Ovary (tissue), 7 donors: ENCODE measurements at regions not wholly inside any gene's neighbourhood (a gene's known extent, or its start where the extent isn't known, plus 50 kb on each side); places are given as distances from the start of the nearest gene placed in this dataset.

Experiments
- DNase-seq, 5 donors: peaks; one replicate each; pipeline ENCODE4 v3.0.0-alpha.2; 2019 to 2020
- H3K27ac ChIP-seq, 2 donors: fragments of 200-600 bp; one replicate each; pipeline versions ENCODE4 v1.5.1 to v1.8.0; 2019 to 2022
- H3K27me3 ChIP-seq: fragments of 200-600 bp; one replicate; pipeline ENCODE4 v1.8.0; 2022
- H3K36me3 ChIP-seq: fragments of 200-600 bp; sonication (generic); one replicate; pipeline ENCODE4 v1.5.1; 2019
- H3K4me1 ChIP-seq: one replicate; pipeline ENCODE4 v1.8.1; 2013; ENCODE audit warnings: mild to moderate bottlenecking, moderate library complexity; ENCODE audit not compliant: insufficient read depth
- H3K4me3 ChIP-seq: fragments of 200-600 bp; sonication (generic); one replicate; pipeline ENCODE4 v1.5.1; 2017
- H3K9me3 ChIP-seq, 2 donors: fragments of 200-600 bp in 1 of 2; sonication (generic) in 1 of 2; one replicate each; pipeline versions ENCODE4 v1.5.1 to v1.8.1; 2013 to 2019; ENCODE audit warnings: mild to moderate bottlenecking in 1 of 2, moderate library complexity in 1 of 2
- EP300 ChIP-seq: sonication (generic); formaldehyde crosslinking; IDR thresholded peaks from one replicate; pipeline ENCODE4 v1.6.1; 2017; ENCODE audit warnings: antibody characterized with exemption
- POLR2A ChIP-seq: fragments of 450-650 bp; IDR thresholded peaks from one replicate; pipeline ENCODE4 v1.6.1; 2017; ENCODE audit warnings: antibody characterized with exemption, mild to moderate bottlenecking, moderate library complexity
- WGBS, 3 donors: extraction: QIAGEN DNeasy Blood & Tissue Kit in 1 of 3; methylation state at CpG; one replicate each; pipeline versions ENCODE4 v1.1.5 to v1.1.7; 2013 to 2017; 5-methylcytosine and 5-hydroxymethylcytosine counted together
- intact Hi-C, 4 donors: fragments of 100-400 bp; cut with DNase I; formaldehyde crosslinking; loops; one replicate each; pipeline versions ENCODE4 v1.11.0 to v1.15.1; 2022 to 2023
- TF ChIP-seq, protein P1 (sequence below), 3 donors: fragments of 450-650 bp in 2 of 3; fragments of 200-600 bp in 1 of 3; IDR thresholded peaks; one replicate each; pipeline versions ENCODE4 v1.5.1 to v1.8.0; 2016 to 2022; ENCODE audit warnings: antibody characterized with exemption in 3 of 3, mild to moderate bottlenecking in 1 of 3
- donor health status: DM: no; HTN: no; CAD: no; lungs with moderate emphysema.
- donor health status: DM: no; HTN: no; CAD: no.
- donor health status: Bipolar disorder and iron deficiency.
- donor health status: DM: no; HTN: no; CAD: no.
- donor health status: DM: yes; HTN: yes; CAD: no.

DNA sequence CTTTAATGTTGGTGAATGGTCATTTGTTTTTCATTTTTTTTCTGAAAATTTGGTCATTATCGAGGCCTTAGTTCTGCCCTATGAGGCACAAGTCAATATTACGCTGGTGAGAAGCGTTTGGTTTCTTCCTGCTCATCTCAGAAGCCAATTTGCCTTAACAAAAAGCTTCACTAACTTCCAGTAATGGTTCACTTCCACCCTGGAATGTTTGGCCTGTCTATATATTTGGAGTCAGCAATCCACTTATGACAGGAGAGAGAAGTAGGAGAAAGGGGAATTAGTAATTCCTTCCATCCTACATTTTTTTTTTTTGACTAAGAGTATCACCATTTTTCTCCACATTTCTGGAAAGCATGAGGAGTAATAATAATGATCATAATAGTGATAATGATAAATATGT lies 124.4 kb downstream of the DIPK2A start:
- Histone ChIP-seq H3K27ac (no peak overlapping the region), H3K36me3 (no peaks in the 10 kb centered on the region), H3K4me1 (no peaks in the 10 kb centered on the region), H3K27me3 (no peaks in the 10 kb centered on the region), H3K9me3 (no peaks in the 10 kb centered on the region), H3K4me3 (no peak overlapping the region)
- no peak for TF ChIP-seq POLR2A
- TF ChIP-seq, protein P1, sequence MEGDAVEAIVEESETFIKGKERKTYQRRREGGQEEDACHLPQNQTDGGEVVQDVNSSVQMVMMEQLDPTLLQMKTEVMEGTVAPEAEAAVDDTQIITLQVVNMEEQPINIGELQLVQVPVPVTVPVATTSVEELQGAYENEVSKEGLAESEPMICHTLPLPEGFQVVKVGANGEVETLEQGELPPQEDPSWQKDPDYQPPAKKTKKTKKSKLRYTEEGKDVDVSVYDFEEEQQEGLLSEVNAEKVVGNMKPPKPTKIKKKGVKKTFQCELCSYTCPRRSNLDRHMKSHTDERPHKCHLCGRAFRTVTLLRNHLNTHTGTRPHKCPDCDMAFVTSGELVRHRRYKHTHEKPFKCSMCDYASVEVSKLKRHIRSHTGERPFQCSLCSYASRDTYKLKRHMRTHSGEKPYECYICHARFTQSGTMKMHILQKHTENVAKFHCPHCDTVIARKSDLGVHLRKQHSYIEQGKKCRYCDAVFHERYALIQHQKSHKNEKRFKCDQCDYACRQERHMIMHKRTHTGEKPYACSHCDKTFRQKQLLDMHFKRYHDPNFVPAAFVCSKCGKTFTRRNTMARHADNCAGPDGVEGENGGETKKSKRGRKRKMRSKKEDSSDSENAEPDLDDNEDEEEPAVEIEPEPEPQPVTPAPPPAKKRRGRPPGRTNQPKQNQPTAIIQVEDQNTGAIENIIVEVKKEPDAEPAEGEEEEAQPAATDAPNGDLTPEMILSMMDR (IDR thresholded peaks at IDR 0.05): no peak
- TF ChIP-seq EP300: no peak
- 94 to 97% (median 96%) methylated on average over 3 of the region's 3 CpGs for WGBS, 3 donors
- no peak for DNase-seq
- intact Hi-C loops: no loop called here

DNA sequence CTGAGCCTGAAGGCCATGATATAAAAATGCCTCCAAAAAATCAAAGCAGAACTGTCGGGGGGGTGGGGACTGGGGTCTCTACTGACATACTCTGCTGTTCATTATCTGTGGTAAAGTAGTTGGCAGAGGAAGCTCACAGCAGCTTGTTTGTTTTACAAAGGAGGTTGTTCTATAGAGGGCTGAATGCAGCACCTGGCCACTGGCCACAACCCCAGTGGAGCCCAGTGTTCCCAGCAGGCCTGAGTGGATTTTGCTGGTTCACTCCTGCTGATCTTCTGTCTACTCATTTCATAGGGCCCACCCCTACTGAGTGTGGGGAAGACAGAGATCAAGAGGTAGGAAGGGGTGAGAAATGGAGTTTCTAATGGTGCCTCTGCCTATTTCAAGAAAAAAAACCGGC lies 125.5 kb downstream of the DIPK2A start:
- H3K36me3 ChIP-seq: no peaks in the 10 kb centered on the region
- H3K27ac ChIP-seq: no peak overlapping the region
- DNase-seq: no peak
- no peaks in the 10 kb centered on the region for H3K4me1 ChIP-seq
- no peaks in the 10 kb centered on the region for H3K9me3 ChIP-seq
- TF ChIP-seq POLR2A (no peak), EP300 (no peak)
- TF ChIP-seq, protein P1 (IDR thresholded peaks at IDR 0.05): no peak
- H3K4me3 ChIP-seq: no peak overlapping the region
- WGBS, 3 donors: 92 to 94% (median 93%) methylated on average over 2 of the region's 2 CpGs
- intact Hi-C loops: no loop called here
- H3K27me3 ChIP-seq: no peaks in the 10 kb centered on the region

DNA sequence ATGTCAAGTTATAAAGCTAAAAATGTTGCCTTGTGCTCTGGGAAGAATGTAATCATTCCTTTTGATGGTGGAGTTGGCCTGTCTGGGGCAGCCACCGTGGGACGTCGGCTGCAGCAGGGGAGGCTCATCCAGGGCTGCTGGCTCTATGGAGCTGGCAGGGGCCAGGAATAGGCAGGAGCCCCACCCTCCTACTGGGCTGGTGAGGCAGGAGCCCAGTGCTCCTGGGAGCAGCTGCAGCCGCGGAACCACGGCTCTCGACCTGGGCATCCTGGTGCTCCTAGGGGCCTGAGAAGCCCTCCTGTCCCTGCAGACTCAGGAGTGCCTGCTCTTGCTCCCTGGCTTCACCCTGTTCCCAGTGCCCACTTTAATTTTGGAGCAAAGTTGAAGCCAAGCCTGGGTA lies 127.1 kb downstream of the DIPK2A start:
- intact Hi-C loops: no loop called here
- TF ChIP-seq POLR2A (no peak), EP300 (no peak)
- TF ChIP-seq, protein P1 (IDR thresholded peaks at IDR 0.05): no peak
- Histone ChIP-seq H3K9me3 (no peaks in the 10 kb centered on the region), H3K27ac (no peak overlapping the region), H3K27me3 (no peaks in the 10 kb centered on the region), H3K4me3 (no peak overlapping the region), H3K4me1 (no peaks in the 10 kb centered on the region), H3K36me3 (no peaks in the 10 kb centered on the region)
- no peak for DNase-seq
- WGBS, 3 donors: 89 to 98% (median 94%) methylated on average over 3 to 7 of the region's 7 CpGs

DNA sequence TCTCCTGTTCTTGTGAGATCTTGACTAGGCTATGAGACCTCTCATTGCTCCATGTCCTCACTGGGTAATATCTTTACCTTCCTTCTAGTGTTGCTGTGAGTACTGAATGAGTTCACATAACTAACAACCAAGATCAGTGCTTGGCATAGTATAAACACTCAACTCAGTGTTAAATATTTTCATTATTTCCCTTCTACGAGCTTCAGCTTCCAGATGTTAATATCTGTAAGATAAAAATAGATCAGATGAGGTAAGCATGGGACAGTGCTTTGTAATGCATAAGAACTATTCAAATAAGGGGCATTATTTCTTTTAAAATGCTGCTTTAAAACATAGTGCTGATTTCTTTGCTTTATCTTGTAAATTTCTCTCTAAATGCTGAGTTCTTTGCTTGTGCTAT lies 130.8 kb downstream of the DIPK2A start:
- Histone ChIP-seq H3K4me1 (no peaks in the 10 kb centered on the region), H3K27ac (no peak overlapping the region), H3K4me3 (no peak overlapping the region), H3K9me3 (no peaks in the 10 kb centered on the region), H3K36me3 (no peaks in the 10 kb centered on the region), H3K27me3 (no peaks in the 10 kb centered on the region)
- WGBS, 3 donors: 14 to 20% (median 18%) methylated on average over 1 of the region's 1 CpG
- no peak for TF ChIP-seq POLR2A
- no peak for TF ChIP-seq EP300
- TF ChIP-seq, protein P1 (IDR thresholded peaks at IDR 0.05): no peak
- intact Hi-C loops: no loop called here
- DNase-seq: no peak

DNA sequence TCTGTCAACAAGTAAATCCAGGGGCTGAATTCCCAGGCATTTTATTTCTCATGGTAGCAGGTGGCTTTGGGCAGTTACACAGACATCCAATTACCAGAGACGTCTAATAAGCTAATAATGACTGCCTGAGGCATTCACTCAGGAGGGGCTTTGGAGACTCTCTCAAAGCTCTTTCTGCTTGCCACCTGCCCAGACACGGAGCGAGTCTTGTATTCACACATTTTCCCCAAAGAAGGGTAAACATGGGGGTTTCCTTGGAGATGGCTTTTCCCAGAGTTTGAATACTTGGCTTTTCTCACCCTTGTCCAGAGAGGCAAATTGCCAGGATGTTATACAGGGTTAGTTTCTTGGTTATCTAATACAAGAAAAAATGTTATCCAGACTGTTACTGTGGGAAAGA lies 132.6 kb downstream of the DIPK2A start:
- TF ChIP-seq, protein P1 (IDR thresholded peaks at IDR 0.05): no peak
- TF ChIP-seq EP300 (no peak), POLR2A (no peak)
- 6 to 14% (median 11%) methylated on average over 3 of the region's 3 CpGs for WGBS, 3 donors
- no peaks in the 10 kb centered on the region for H3K27me3 ChIP-seq
- DNase-seq: no peak
- intact Hi-C loops: no loop called here
- H3K36me3 ChIP-seq: no peaks in the 10 kb centered on the region
- H3K4me1 ChIP-seq: no peaks in the 10 kb centered on the region
- no peak overlapping the region for H3K27ac ChIP-seq
- no peaks in the 10 kb centered on the region for H3K9me3 ChIP-seq
- H3K4me3 ChIP-seq: no peak overlapping the region
